Esophagus squamous epithelium (tissue), 4 donors: ENCODE measurements at regions not wholly inside any gene's neighbourhood (a gene's known extent, or its start where the extent isn't known, plus 50 kb on each side); places are given as distances from the start of the nearest gene placed in this dataset.

Experiments used
- CTCF ChIP-seq, 6 experiments: fragments of 450-650 bp in 4 of 6; fragments of 200-600 bp in 2 of 6; sonication (generic) in 2 of 6; IDR thresholded peaks; one replicate each; pipeline ENCODE4 v1.5.1; 2016 to 2019; ENCODE audit warnings: antibody characterized with exemption in 6 of 6, mild to moderate bottlenecking in 4 of 6, moderate library complexity in 4 of 6
- POLR2A ChIP-seq, 4 donors: fragments of 450-650 bp; IDR thresholded peaks; one replicate each; pipeline ENCODE4 v1.6.1; 2017; ENCODE audit warnings: antibody characterized with exemption in 4 of 4, mild to moderate bottlenecking in 4 of 4, moderate library complexity in 3 of 4

GRCh38 chrX:3820167-3820566 lies 106.7 kb upstream of the PRKX start:
- no peak for TF ChIP-seq CTCF (IDR thresholded peaks at IDR 0.05)
- no peak for TF ChIP-seq POLR2A (IDR thresholded peaks at IDR 0.05)
